ENCODE measurements at regions not wholly inside any gene's neighbourhood (a gene's known extent, or its start where the extent isn't known, plus 50 kb on each side); places are given as distances from the start of the nearest gene placed in this dataset.

- TF ChIP-seq CTCF (conservative IDR thresholded peaks at IDR 0.05 in 1 of 2, IDR thresholded peaks at IDR 0.05 in 1 of 2; ENCODE audit: low read depth in 1 of 2, low read length in 2 of 2) (no peak), EZH2 (IDR thresholded peaks at IDR 0.05; ENCODE audit: low read length, missing control alignments) (no peak)
- no peaks in the 10 kb centered on the region for H4K20me1 ChIP-seq (ENCODE audit: control insufficient read depth, extremely low read depth, insufficient read depth, low read length)
- H3K9me3 ChIP-seq (ENCODE audit: control insufficient read depth, insufficient read depth, low read depth, low read length): no peaks in the 10 kb centered on the region
- peaks cover 4% of the 10 kb centered on the region for H3K4me1 ChIP-seq (ENCODE audit: control insufficient read depth, extremely low read depth, insufficient read depth, low read length)
- H3K4me3 ChIP-seq (replicated peaks in 1 of 4; ENCODE audit: control extremely low read depth in 1 of 4, insufficient read depth in 1 of 4, low read depth in 3 of 4, low read length in 4 of 4): no peak overlapping the region
- peak; percentile 74 to 79 for DNase-seq (ENCODE audit: low read depth in 2 of 2)
- H3K27me3 ChIP-seq (ENCODE audit: control insufficient read depth, insufficient read depth, low read length): no peaks in the 10 kb centered on the region
- no peak overlapping the region for H3K4me2 ChIP-seq (ENCODE audit: extremely low read depth, insufficient read depth, low read length)
- peak overlapping the region; percentile 40 for H3K27ac ChIP-seq (ENCODE audit: insufficient read depth, low read length)
- H2AFZ ChIP-seq (ENCODE audit: low read length): no peak overlapping the region
- H3K36me3 ChIP-seq (ENCODE audit: control insufficient read depth, insufficient read depth, low read length): no peaks in the 10 kb centered on the region
- H3K79me2 ChIP-seq (ENCODE audit: control insufficient read depth, insufficient read depth, low read length): no peaks in the 10 kb centered on the region
- H3K9ac ChIP-seq (ENCODE audit: insufficient read depth, low read length): no peak overlapping the region
Observed at GRCh38 chr4:137156054-137156453, 376.2 kb downstream of the PCDH18 start.

- no peak overlapping the region for H3K4me3 ChIP-seq (replicated peaks in 1 of 4; ENCODE audit: control extremely low read depth in 1 of 4, insufficient read depth in 1 of 4, low read depth in 3 of 4, low read length in 4 of 4)
- no peaks in the 10 kb centered on the region for H3K79me2 ChIP-seq (ENCODE audit: control insufficient read depth, insufficient read depth, low read length)
- no peaks in the 10 kb centered on the region for H3K36me3 ChIP-seq (ENCODE audit: control insufficient read depth, insufficient read depth, low read length)
- H3K9me3 ChIP-seq (ENCODE audit: control insufficient read depth, insufficient read depth, low read depth, low read length): no peaks in the 10 kb centered on the region
- H4K20me1 ChIP-seq (ENCODE audit: control insufficient read depth, extremely low read depth, insufficient read depth, low read length): no peaks in the 10 kb centered on the region
- H3K27ac ChIP-seq (ENCODE audit: insufficient read depth, low read length): no peak overlapping the region
- DNase-seq (ENCODE audit: low read depth in 2 of 2): no peak
- H3K4me2 ChIP-seq (ENCODE audit: extremely low read depth, insufficient read depth, low read length): no peak overlapping the region
- H3K4me1 ChIP-seq (ENCODE audit: control insufficient read depth, extremely low read depth, insufficient read depth, low read length): no peaks in the 10 kb centered on the region
- H2AFZ ChIP-seq (ENCODE audit: low read length): no peak overlapping the region
- H3K27me3 ChIP-seq (ENCODE audit: control insufficient read depth, insufficient read depth, low read length): no peaks in the 10 kb centered on the region
- TF ChIP-seq EZH2 (IDR thresholded peaks at IDR 0.05; ENCODE audit: low read length, missing control alignments) (no peak), CTCF (conservative IDR thresholded peaks at IDR 0.05 in 1 of 2, IDR thresholded peaks at IDR 0.05 in 1 of 2; ENCODE audit: low read depth in 1 of 2, low read length in 2 of 2) (no peak)
- no peak overlapping the region for H3K9ac ChIP-seq (ENCODE audit: insufficient read depth, low read length)
Observed at GRCh38 chr4:137131201-137131600, 401.1 kb downstream of the PCDH18 start.

- H3K4me2 ChIP-seq (ENCODE audit: extremely low read depth, insufficient read depth, low read length): no peak overlapping the region
- H3K36me3 ChIP-seq (ENCODE audit: control insufficient read depth, insufficient read depth, low read length): no peaks in the 10 kb centered on the region
- H3K27me3 ChIP-seq (ENCODE audit: control insufficient read depth, insufficient read depth, low read length): no peaks in the 10 kb centered on the region
- no peak overlapping the region for H3K4me3 ChIP-seq (replicated peaks in 1 of 4; ENCODE audit: control extremely low read depth in 1 of 4, insufficient read depth in 1 of 4, low read depth in 3 of 4, low read length in 4 of 4)
- no peaks in the 10 kb centered on the region for H3K9me3 ChIP-seq (ENCODE audit: control insufficient read depth, insufficient read depth, low read depth, low read length)
- TF ChIP-seq EZH2 (IDR thresholded peaks at IDR 0.05; ENCODE audit: low read length, missing control alignments) (no peak), CTCF (conservative IDR thresholded peaks at IDR 0.05 in 1 of 2, IDR thresholded peaks at IDR 0.05 in 1 of 2; ENCODE audit: low read depth in 1 of 2, low read length in 2 of 2) (no peak)
- no peaks in the 10 kb centered on the region for H3K79me2 ChIP-seq (ENCODE audit: control insufficient read depth, insufficient read depth, low read length)
- DNase-seq (ENCODE audit: low read depth in 2 of 2): no peak
- H2AFZ ChIP-seq (ENCODE audit: low read length): no peak overlapping the region
- H4K20me1 ChIP-seq (ENCODE audit: control insufficient read depth, extremely low read depth, insufficient read depth, low read length): no peaks in the 10 kb centered on the region
- no peaks in the 10 kb centered on the region for H3K4me1 ChIP-seq (ENCODE audit: control insufficient read depth, extremely low read depth, insufficient read depth, low read length)
- no peak overlapping the region for H3K9ac ChIP-seq (ENCODE audit: insufficient read depth, low read length)
- H3K27ac ChIP-seq (ENCODE audit: insufficient read depth, low read length): no peak overlapping the region
Observed at GRCh38 chr4:137129845-137130244, 402.4 kb downstream of the PCDH18 start.

All from fibroblast of lung (primary cell).